ENCODE measurements at regions not wholly inside any gene's neighbourhood (a gene's known extent, or its start where the extent isn't known, plus 50 kb on each side); places are given as distances from the start of the nearest gene placed in this dataset.
"Not testable (repeated sequence)": the region's sequence is repeated elsewhere in the genome, so short reads cannot be mapped to it uniquely, and the experiment has no call there.

- H3K27me3 ChIP-seq (ENCODE audit: low read depth) = no peaks in the 10 kb centered on the region
- no peak for DNase-seq
- intact Hi-C loops (cut with DNase I) = no loop called here
- no peak overlapping the region for H3K4me3 ChIP-seq
- TF ChIP-seq CTCF (IDR thresholded peaks at IDR 0.05) = no peak
- peaks cover 9% of the 10 kb centered on the region for H3K4me1 ChIP-seq
- H3K27ac ChIP-seq = no peak overlapping the region
- H3K36me3 ChIP-seq = no peaks in the 10 kb centered on the region
- no peaks in the 10 kb centered on the region for H3K9me3 ChIP-seq
- no peak for ATAC-seq
Measured at GRCh38 chr9:89687848-89688247, 83.0 kb downstream of the GADD45G start.

GRCh38 chr9:89689321-89689720, 84.5 kb downstream of the GADD45G start:
- H3K27ac ChIP-seq; DNase-seq; H3K4me1 ChIP-seq; intact Hi-C loops (cut with DNase I); H3K36me3 ChIP-seq; ATAC-seq; H3K4me3 ChIP-seq; H3K9me3 ChIP-seq; H3K27me3 ChIP-seq (ENCODE audit: low read depth): not testable (repeated sequence)

GRCh38 chr9:89690334-89690912, 85.6 kb downstream of the GADD45G start:
- Histone ChIP-seq H3K9me3 (no peaks in the 10 kb centered on the region), H3K36me3 (no peaks in the 10 kb centered on the region), H3K27ac (no peak overlapping the region), H3K4me1 (no peaks in the 10 kb centered on the region), H3K4me3 (no peak overlapping the region), H3K27me3 (ENCODE audit: low read depth) (no peaks in the 10 kb centered on the region)
- DNase-seq (no peak), ATAC-seq (peak; percentile 64 to 72)
- TF ChIP-seq CTCF (IDR thresholded peaks at IDR 0.05) = no peak
- intact Hi-C loops (cut with DNase I) = no loop called here

GRCh38 chr9:89695441-89695891, 90.7 kb downstream of the GADD45G start:
- H3K27me3 ChIP-seq (ENCODE audit: low read depth) = no peaks in the 10 kb centered on the region
- H3K4me3 ChIP-seq = no peak overlapping the region
- no peaks in the 10 kb centered on the region for H3K36me3 ChIP-seq
- intact Hi-C loops (cut with DNase I) = no loop called here
- DNase-seq = no peak
- no peaks in the 10 kb centered on the region for H3K9me3 ChIP-seq
- no peak for ATAC-seq
- no peak for TF ChIP-seq CTCF (IDR thresholded peaks at IDR 0.05)
- no peaks in the 10 kb centered on the region for H3K4me1 ChIP-seq
- no peak overlapping the region for H3K27ac ChIP-seq

- DNase-seq; H3K4me3 ChIP-seq; H3K9me3 ChIP-seq; H3K36me3 ChIP-seq; intact Hi-C loops (cut with DNase I); H3K4me1 ChIP-seq; H3K27ac ChIP-seq; H3K27me3 ChIP-seq (ENCODE audit: low read depth); ATAC-seq: not testable (repeated sequence)
Measured at GRCh38 chr9:89695979-89696378, 91.2 kb downstream of the GADD45G start.

GRCh38 chr9:89696780-89697179, 92.0 kb downstream of the GADD45G start:
- H3K4me3 ChIP-seq = no peak overlapping the region
- no peak overlapping the region for H3K27ac ChIP-seq
- intact Hi-C loops (cut with DNase I) = no loop called here
- ATAC-seq (no peak), DNase-seq (no peak)
- H3K27me3 ChIP-seq (ENCODE audit: low read depth) = no peaks in the 10 kb centered on the region
- H3K36me3 ChIP-seq = no peaks in the 10 kb centered on the region
- H3K4me1 ChIP-seq = peaks cover 9% of the 10 kb centered on the region
- H3K9me3 ChIP-seq = no peaks in the 10 kb centered on the region
- TF ChIP-seq CTCF (IDR thresholded peaks at IDR 0.05) = no peak

- no peaks in the 10 kb centered on the region for H3K9me3 ChIP-seq
- intact Hi-C loops (cut with DNase I) = no loop called here
- DNase-seq (no peak), ATAC-seq (no peak)
- H3K27me3 ChIP-seq (ENCODE audit: low read depth) = no peaks in the 10 kb centered on the region
- no peak overlapping the region for H3K27ac ChIP-seq
- H3K4me3 ChIP-seq = no peak overlapping the region
- H3K36me3 ChIP-seq = no peaks in the 10 kb centered on the region
- TF ChIP-seq CTCF (IDR thresholded peaks at IDR 0.05) = no peak
- H3K4me1 ChIP-seq = peaks cover 9% of the 10 kb centered on the region
Measured at GRCh38 chr9:89697553-89697952, 92.7 kb downstream of the GADD45G start.

Data from lower lobe of right lung (tissue), 2 donors.